Breast epithelium (tissue), 4 donors: ENCODE measurements at regions not wholly inside any gene's neighbourhood (a gene's known extent, or its start where the extent isn't known, plus 50 kb on each side); places are given as distances from the start of the nearest gene placed in this dataset.

Source experiments
- DNase-seq, 2 donors: peaks; one replicate each; pipeline ENCODE4 v3.0.0-alpha.2; 2019; ENCODE audit warnings: low spot score in 2 of 2
- H3K27ac ChIP-seq, 2 donors: fragments of 200-600 bp; sonication (generic) in 1 of 2; one replicate each; pipeline ENCODE4 v1.5.1; 2016 to 2019; ENCODE audit warnings: mild to moderate bottlenecking in 1 of 2
- H3K27me3 ChIP-seq, 2 donors: fragments of 200-600 bp; sonication (generic) in 1 of 2; one replicate each; pipeline versions ENCODE4 v1.5.1 to v1.6.0; 2017 to 2019; ENCODE audit warnings: control low read depth in 1 of 2, mild to moderate bottlenecking in 1 of 2
- H3K36me3 ChIP-seq: fragments of 200-600 bp; one replicate; pipeline ENCODE4 v1.5.1; 2019
- H3K4me1 ChIP-seq, 2 donors: fragments of 200-600 bp; sonication (generic); one replicate each; pipeline ENCODE4 v1.5.1; 2016 to 2019; ENCODE audit warnings: control low read depth in 1 of 2
- H3K4me3 ChIP-seq, 3 donors: fragments of 200-600 bp; sonication (generic); 1 replicate in 2 of 3; 2 replicates in 1 of 3; pipeline ENCODE4 v1.5.1; 2016 to 2019; ENCODE audit warnings: mild to moderate bottlenecking in 3 of 3, moderate library complexity in 2 of 3
- H3K9me3 ChIP-seq, 2 donors: fragments of 200-600 bp; sonication (generic) in 1 of 2; one replicate each; pipeline ENCODE4 v1.5.1; 2016 to 2019; ENCODE audit warnings: control low read depth in 1 of 2
- CTCF ChIP-seq, 3 donors: fragments of 450-650 bp; IDR thresholded peaks; one replicate each; pipeline ENCODE4 v1.5.1; 2016 to 2017; ENCODE audit warnings: antibody characterized with exemption in 3 of 3, mild to moderate bottlenecking in 3 of 3, moderate library complexity in 3 of 3
- POLR2A ChIP-seq: fragments of 450-650 bp; IDR thresholded peaks from one replicate; pipeline ENCODE4 v1.6.1; 2016; ENCODE audit warnings: antibody characterized with exemption, mild to moderate bottlenecking, moderate library complexity
- POLR2AphosphoS5 ChIP-seq, 3 donors: sonication (generic); formaldehyde crosslinking; IDR thresholded peaks; one replicate each; pipeline ENCODE4 v1.6.1; 2017; ENCODE audit warnings: antibody characterized with exemption in 3 of 3
- intact Hi-C: fragments of 100-400 bp; cut with DNase I; formaldehyde crosslinking; loops from one replicate; pipeline ENCODE4 v1.15.1; 2023; ENCODE audit warnings: low total_unique reads

- Histone ChIP-seq H3K36me3 (no peaks in the 10 kb centered on the region), H3K9me3 (no peaks in the 10 kb centered on the region), H3K27ac (no peak overlapping the region), H3K27me3 (no peaks in the 10 kb centered on the region), H3K4me3 (no peak overlapping the region), H3K4me1 (no peaks in the 10 kb centered on the region)
- intact Hi-C loops: no loop called here
- TF ChIP-seq POLR2A: no peak
- no peak for TF ChIP-seq POLR2AphosphoS5 (IDR thresholded peaks at IDR 0.05)
- no peak for TF ChIP-seq CTCF (IDR thresholded peaks at IDR 0.05)
- DNase-seq: no peak
Measured at GRCh38 chr14:41289025-41289424, 317.7 kb upstream of the LRFN5 start.

- intact Hi-C loops: no loop called here
- TF ChIP-seq POLR2A (no peak), CTCF (IDR thresholded peaks at IDR 0.05) (no peak), POLR2AphosphoS5 (IDR thresholded peaks at IDR 0.05) (no peak)
- no peaks in the 10 kb centered on the region for H3K27me3 ChIP-seq
- no peaks in the 10 kb centered on the region for H3K9me3 ChIP-seq
- no peak overlapping the region for H3K4me3 ChIP-seq
- H3K27ac ChIP-seq: no peak overlapping the region
- H3K4me1 ChIP-seq: no peaks in the 10 kb centered on the region
- DNase-seq: no peak
- H3K36me3 ChIP-seq: no peaks in the 10 kb centered on the region
Measured at GRCh38 chr14:41285186-41285748, 321.4 kb upstream of the LRFN5 start.

GRCh38 chr14:41280745-41281144, 325.9 kb upstream of the LRFN5 start:
- H3K27ac ChIP-seq: no peak overlapping the region
- intact Hi-C loops: no loop called here
- no peaks in the 10 kb centered on the region for H3K36me3 ChIP-seq
- H3K4me3 ChIP-seq: no peak overlapping the region
- TF ChIP-seq POLR2AphosphoS5 (IDR thresholded peaks at IDR 0.05) (no peak), POLR2A (no peak), CTCF (IDR thresholded peaks at IDR 0.05) (no peak)
- no peaks in the 10 kb centered on the region for H3K27me3 ChIP-seq
- H3K4me1 ChIP-seq: no peaks in the 10 kb centered on the region
- DNase-seq: no peak
- H3K9me3 ChIP-seq: no peaks in the 10 kb centered on the region

- Histone ChIP-seq H3K9me3 (no peaks in the 10 kb centered on the region), H3K36me3 (no peaks in the 10 kb centered on the region), H3K27ac (no peak overlapping the region), H3K4me1 (no peaks in the 10 kb centered on the region), H3K4me3 (no peak overlapping the region), H3K27me3 (no peaks in the 10 kb centered on the region)
- no peak for DNase-seq
- no peak for TF ChIP-seq POLR2A
- intact Hi-C loops: no loop called here
Measured at GRCh38 chr14:41277450-41277849, 329.2 kb upstream of the LRFN5 start.

GRCh38 chr14:41257476-41257875, 349.2 kb upstream of the LRFN5 start:
- Histone ChIP-seq H3K27ac (no peak overlapping the region), H3K36me3 (no peaks in the 10 kb centered on the region), H3K4me3 (no peak overlapping the region), H3K4me1 (no peaks in the 10 kb centered on the region), H3K27me3 (no peaks in the 10 kb centered on the region), H3K9me3 (peaks cover 12 to 15% of the 10 kb centered on the region in 2 donors)
- intact Hi-C loops: no loop called here
- TF ChIP-seq POLR2A (no peak), CTCF (IDR thresholded peaks at IDR 0.05) (no peak), POLR2AphosphoS5 (IDR thresholded peaks at IDR 0.05) (no peak)
- no peak for DNase-seq

- peaks cover 0 to 7% of the 10 kb centered on the region in 2 donors for H3K9me3 ChIP-seq
- H3K4me1 ChIP-seq: no peaks in the 10 kb centered on the region
- no peak overlapping the region for H3K27ac ChIP-seq
- TF ChIP-seq POLR2AphosphoS5 (IDR thresholded peaks at IDR 0.05): no peak
- no peak for TF ChIP-seq POLR2A
- TF ChIP-seq CTCF (IDR thresholded peaks at IDR 0.05): no peak
- no peaks in the 10 kb centered on the region for H3K27me3 ChIP-seq
- no peaks in the 10 kb centered on the region for H3K36me3 ChIP-seq
- no peak for DNase-seq
- intact Hi-C loops: no loop called here
- H3K4me3 ChIP-seq: no peak overlapping the region
Measured at GRCh38 chr14:41235466-41235865, 371.2 kb upstream of the LRFN5 start.
